NCI-H2227 (cell line): ENCODE measurements at regions not wholly inside any gene's neighbourhood (a gene's known extent, or its start where the extent isn't known, plus 50 kb on each side); places are given as distances from the start of the nearest gene placed in this dataset.
A peak's percentile ranks its signal among the peaks of the same experiment; 100 is the strongest.

Experiments
- DNase-seq: peaks from one replicate; lab custom pipeline; 2025; ENCODE audit not compliant: unreplicated experiment; lab: John Stamatoyannopoulos, UW

GRCh38 chr12:130254461-130255276, 83.0 kb upstream of the PIWIL1 start:
- DNase-seq = no peak

- no peak for DNase-seq
These were observed 78.8 kb upstream of the PIWIL1 start for GRCh38 chr12:130258863-130259262.

GRCh38 chr12:130263025-130263424, 74.7 kb upstream of the PIWIL1 start:
- DNase-seq = no peak

DNA sequence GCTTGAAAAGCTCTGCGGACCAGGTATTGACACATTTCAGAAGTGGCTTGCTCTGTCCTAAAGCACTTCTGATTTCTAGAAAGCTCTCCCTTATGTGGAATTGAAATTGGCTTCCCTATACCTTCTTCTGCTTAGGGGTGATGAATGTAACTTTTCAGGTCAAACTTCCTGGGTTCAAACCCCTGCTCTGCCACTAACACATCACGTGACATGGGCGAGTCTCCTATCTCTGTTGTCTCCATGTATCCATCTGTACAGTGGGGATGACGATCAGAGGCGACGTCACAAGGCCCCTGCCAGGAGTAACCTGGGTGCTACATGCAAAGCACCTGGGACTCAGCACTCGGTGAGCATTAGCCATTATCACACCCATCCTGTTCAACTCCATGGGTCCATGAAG, 73.7 kb upstream of the PIWIL1 start:
- DNase-seq = no peak

DNA sequence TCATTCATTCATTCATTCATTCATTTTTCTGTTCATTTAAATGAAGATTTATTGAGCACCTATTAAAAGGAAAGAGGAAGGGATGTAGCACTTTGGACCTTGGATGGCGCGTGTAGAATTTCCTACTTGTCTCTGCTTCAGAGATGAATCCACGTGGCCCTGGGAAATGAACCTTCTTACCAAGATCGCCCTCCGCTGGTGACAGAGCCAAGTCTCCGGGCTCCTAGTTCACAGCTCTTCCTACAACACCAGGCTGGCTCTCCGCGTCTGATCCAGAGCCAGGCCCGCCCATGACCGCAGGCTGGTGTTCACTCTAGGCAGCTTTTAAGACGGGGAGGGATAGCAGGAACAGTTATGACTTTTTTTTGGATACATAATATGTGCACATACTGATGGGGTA, 70.9 kb upstream of the PIWIL1 start:
- DNase-seq = no peak

DNA sequence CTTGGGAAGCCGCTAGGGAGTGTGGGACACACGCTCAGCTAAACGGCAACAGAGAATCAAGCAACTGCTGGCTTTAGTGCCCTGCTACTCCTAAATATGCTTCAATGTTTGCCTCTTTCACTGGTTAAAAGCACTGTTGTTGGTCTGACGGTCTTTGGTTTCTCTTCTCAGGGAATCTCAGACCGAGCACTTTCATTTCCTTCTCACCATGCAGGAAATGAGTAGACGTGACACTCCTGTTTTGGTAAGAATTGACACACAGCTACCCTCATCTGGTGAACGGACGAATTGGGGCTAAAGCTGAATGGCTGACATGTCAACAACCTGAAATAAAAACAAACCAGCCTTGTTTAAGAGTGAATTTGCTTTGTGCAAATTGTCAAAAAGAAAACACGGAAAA, 57.5 kb upstream of the PIWIL1 start:
- no peak for DNase-seq

- no peak for DNase-seq
These were observed 56.9 kb upstream of the PIWIL1 start for GRCh38 chr12:130280742-130281141.

GRCh38 chr12:130281153-130281799, 56.4 kb upstream of the PIWIL1 start:
- DNase-seq = peak; percentile 21

- DNase-seq = no peak
These were observed 51.6 kb upstream of the PIWIL1 start for GRCh38 chr12:130286041-130286440.

DNA sequence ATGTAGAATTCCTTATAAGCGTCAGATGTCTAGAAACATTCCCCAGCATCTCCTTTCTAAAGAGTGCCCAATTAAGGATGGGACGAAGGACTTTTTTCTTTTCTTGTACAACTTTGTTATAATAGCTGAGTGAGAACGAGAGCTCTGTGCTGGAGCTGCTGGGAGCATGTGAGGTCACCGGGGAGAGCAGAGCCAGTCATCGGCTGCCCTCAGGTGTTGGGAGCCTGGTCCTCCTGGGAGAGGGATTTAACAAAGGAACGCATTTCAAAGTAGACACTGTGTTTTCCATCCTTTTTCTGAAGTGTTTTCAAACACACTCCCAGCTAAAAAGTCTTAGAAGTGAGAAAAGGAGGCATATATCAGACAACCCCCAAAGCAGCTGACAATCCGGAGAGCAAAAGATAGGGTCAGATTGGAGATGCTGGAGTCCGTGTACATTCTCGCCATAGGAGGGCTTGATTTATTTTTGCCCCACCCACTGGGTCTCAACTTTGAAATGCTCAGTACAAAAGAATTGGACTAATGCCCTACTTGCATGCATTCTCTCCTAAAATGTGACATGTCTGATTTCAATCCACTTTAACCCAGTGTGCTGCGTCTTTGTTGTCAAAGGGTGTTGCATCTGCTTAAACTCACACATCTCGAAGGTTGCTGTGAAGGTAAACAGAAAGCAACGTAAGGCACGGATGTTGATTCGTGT, 50.8 kb upstream of the PIWIL1 start:
- no peak for DNase-seq
